ENCODE measurements at regions not wholly inside any gene's neighbourhood (a gene's known extent, or its start where the extent isn't known, plus 50 kb on each side); places are given as distances from the start of the nearest gene placed in this dataset.

- no peak overlapping the region for H3K27ac ChIP-seq
- DNase-seq, result no peak
- no peak overlapping the region for H3K4me3 ChIP-seq
- WGBS (ENCODE audit: insufficient coverage, low coverage, low lambda C conversion rate, missing lambda C conversion rate), result no CpG with 5 or more reads among the region's 1 CpG
- H3K36me3 ChIP-seq, result no peaks in the 10 kb centered on the region
- no peaks in the 10 kb centered on the region for H3K27me3 ChIP-seq
- H3K4me1 ChIP-seq, result no peaks in the 10 kb centered on the region
- TF ChIP-seq POLR2A (IDR thresholded peaks at IDR 0.05) (no peak), CTCF (IDR thresholded peaks at IDR 0.05) (no peak)
- no peaks in the 10 kb centered on the region for H3K9me3 ChIP-seq
- intact Hi-C loops (cut with DNase I), result no loop called here
- ATAC-seq, result no peak
Measured at GRCh38 chr2:37786191-37786698, 114.8 kb upstream of the CDC42EP3 start.

GRCh38 chr2:37786854-37787253 lies 115.4 kb upstream of the CDC42EP3 start:
- ATAC-seq, result peak; percentile 90 to 99 (median 97)

GRCh38 chr2:37788602-37789209 lies 117.3 kb upstream of the CDC42EP3 start:
- ATAC-seq, result no peak
- no peak for DNase-seq
- H3K4me1 ChIP-seq, result no peaks in the 10 kb centered on the region
- no peaks in the 10 kb centered on the region for H3K36me3 ChIP-seq
- no peaks in the 10 kb centered on the region for H3K27me3 ChIP-seq
- no peak overlapping the region for H3K4me3 ChIP-seq
- intact Hi-C loops (cut with DNase I), result no loop called here
- no peak for TF ChIP-seq POLR2A (IDR thresholded peaks at IDR 0.05)
- TF ChIP-seq CTCF (IDR thresholded peaks at IDR 0.05), result no peak
- no peaks in the 10 kb centered on the region for H3K9me3 ChIP-seq
- H3K27ac ChIP-seq, result no peak overlapping the region

More at GRCh38 chr2:37786854-37787253, 115.4 kb upstream of the CDC42EP3 start:
- Histone ChIP-seq H3K27me3 (no peaks in the 10 kb centered on the region), H3K27ac (no peak overlapping the region), H3K9me3 (no peaks in the 10 kb centered on the region), H3K4me1 (no peaks in the 10 kb centered on the region), H3K4me3 (no peak overlapping the region), H3K36me3 (no peaks in the 10 kb centered on the region)
- intact Hi-C loops (cut with DNase I), result no loop called here
- 45% methylated on average over 5 of the region's 5 CpGs for WGBS (ENCODE audit: insufficient coverage, low coverage, low lambda C conversion rate, missing lambda C conversion rate)
- TF ChIP-seq POLR2A (IDR thresholded peaks at IDR 0.05) (no peak), CTCF (IDR thresholded peaks at IDR 0.05) (no peak)
- DNase-seq, result peak; percentile 44 to 76 (median 62)

GRCh38 chr2:37790019-37790418 lies 118.6 kb upstream of the CDC42EP3 start:
- H3K27ac ChIP-seq, result no peak overlapping the region
- no peak for TF ChIP-seq CTCF (IDR thresholded peaks at IDR 0.05)
- no peak for TF ChIP-seq POLR2A (IDR thresholded peaks at IDR 0.05)
- H3K27me3 ChIP-seq, result no peaks in the 10 kb centered on the region
- ATAC-seq (no peak), DNase-seq (no peak)
- 61% methylated on average over 2 of the region's 2 CpGs for WGBS (ENCODE audit: insufficient coverage, low coverage, low lambda C conversion rate, missing lambda C conversion rate)
- no peak overlapping the region for H3K4me3 ChIP-seq
- intact Hi-C loops (cut with DNase I), result no loop called here
- H3K36me3 ChIP-seq, result no peaks in the 10 kb centered on the region
- H3K4me1 ChIP-seq, result no peaks in the 10 kb centered on the region
- no peaks in the 10 kb centered on the region for H3K9me3 ChIP-seq

- Histone ChIP-seq H3K27ac (no peak overlapping the region), H3K9me3 (no peaks in the 10 kb centered on the region), H3K36me3 (no peaks in the 10 kb centered on the region), H3K4me1 (no peaks in the 10 kb centered on the region), H3K27me3 (no peaks in the 10 kb centered on the region), H3K4me3 (no peak overlapping the region)
- ATAC-seq (no peak), DNase-seq (no peak)
- no peak for TF ChIP-seq CTCF (IDR thresholded peaks at IDR 0.05)
- intact Hi-C loops (cut with DNase I), result no loop called here
- 95% methylated on average over 3 of the region's 3 CpGs for WGBS (ENCODE audit: insufficient coverage, low coverage, low lambda C conversion rate, missing lambda C conversion rate)
Measured at GRCh38 chr2:37790462-37790861, 119.0 kb upstream of the CDC42EP3 start.
